OCI-LY3 (cell line): ENCODE measurements at regions not wholly inside any gene's neighbourhood (a gene's known extent, or its start where the extent isn't known, plus 50 kb on each side); places are given as distances from the start of the nearest gene placed in this dataset.

Experiments
- EZH2phosphoT487 ChIP-seq: fragments of 200-600 bp; shearing (Covaris generic); IDR thresholded peaks from 2 replicates; pipeline ENCODE4 v1.6.1; 2018; ENCODE audit warnings: antibody characterized with exemption, mixed run types, low read depth
- TF ChIP-seq, protein P1 (sequence below): fragments of 200-600, 300-600 bp; sonication (generic); IDR thresholded peaks from 2 replicates; pipeline ENCODE4 v1.5.1; 2014; ENCODE audit warnings: antibody characterized with exemption, low read length, low read depth

DNA sequence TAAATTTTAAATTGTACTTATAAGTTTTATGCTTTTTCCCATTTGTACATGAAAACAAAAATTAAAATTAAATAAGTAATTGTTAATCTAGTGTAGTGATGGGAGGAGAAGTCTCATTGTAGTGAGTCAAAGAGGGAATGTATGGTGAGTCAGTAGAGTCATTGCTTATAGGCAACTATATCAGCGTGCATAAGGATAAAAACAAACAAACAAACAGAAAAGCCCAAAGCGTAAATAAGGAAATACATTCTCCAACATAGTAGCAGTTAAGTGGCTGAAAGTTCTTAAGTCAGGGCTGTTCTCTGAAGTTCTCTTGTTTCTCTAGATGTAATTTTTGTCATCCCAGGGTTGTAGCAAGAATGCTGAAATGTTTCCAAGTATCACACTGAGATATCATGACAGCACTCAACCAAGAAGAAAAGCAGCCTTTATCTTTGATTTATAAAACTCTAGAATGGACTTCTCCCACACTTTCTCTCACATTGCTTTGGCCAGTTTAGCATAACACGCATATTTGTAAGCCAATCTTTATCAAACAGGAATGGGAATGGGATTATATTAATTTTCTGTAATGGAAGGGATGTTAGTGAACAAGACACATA, 184.1 kb upstream of the TP63 start:
- TF ChIP-seq, protein P1, sequence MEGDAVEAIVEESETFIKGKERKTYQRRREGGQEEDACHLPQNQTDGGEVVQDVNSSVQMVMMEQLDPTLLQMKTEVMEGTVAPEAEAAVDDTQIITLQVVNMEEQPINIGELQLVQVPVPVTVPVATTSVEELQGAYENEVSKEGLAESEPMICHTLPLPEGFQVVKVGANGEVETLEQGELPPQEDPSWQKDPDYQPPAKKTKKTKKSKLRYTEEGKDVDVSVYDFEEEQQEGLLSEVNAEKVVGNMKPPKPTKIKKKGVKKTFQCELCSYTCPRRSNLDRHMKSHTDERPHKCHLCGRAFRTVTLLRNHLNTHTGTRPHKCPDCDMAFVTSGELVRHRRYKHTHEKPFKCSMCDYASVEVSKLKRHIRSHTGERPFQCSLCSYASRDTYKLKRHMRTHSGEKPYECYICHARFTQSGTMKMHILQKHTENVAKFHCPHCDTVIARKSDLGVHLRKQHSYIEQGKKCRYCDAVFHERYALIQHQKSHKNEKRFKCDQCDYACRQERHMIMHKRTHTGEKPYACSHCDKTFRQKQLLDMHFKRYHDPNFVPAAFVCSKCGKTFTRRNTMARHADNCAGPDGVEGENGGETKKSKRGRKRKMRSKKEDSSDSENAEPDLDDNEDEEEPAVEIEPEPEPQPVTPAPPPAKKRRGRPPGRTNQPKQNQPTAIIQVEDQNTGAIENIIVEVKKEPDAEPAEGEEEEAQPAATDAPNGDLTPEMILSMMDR: no peak
- TF ChIP-seq EZH2phosphoT487: no peak
